CD4-positive, alpha-beta memory T cell (primary cell): ENCODE measurements at regions not wholly inside any gene's neighbourhood (a gene's known extent, or its start where the extent isn't known, plus 50 kb on each side); places are given as distances from the start of the nearest gene placed in this dataset.
"Not testable (repeated sequence)": the region's sequence is repeated elsewhere in the genome, so short reads cannot be mapped to it uniquely, and the experiment has no call there.

Experiments used
- CTCF ChIA-PET: fragments of 350-600 bp; sonication (Branson Sonifier 250); formaldehyde crosslinking; loops from one replicate; lab custom pipeline; 2021; ENCODE audit warnings: inconsistent platforms; ENCODE audit not compliant: partially characterized antibody; lab: Charles Lee
- POLR2A ChIA-PET: fragments of 350-600 bp; sonication (Branson Sonifier 250); formaldehyde crosslinking; loops from one replicate; lab custom pipeline; 2021; ENCODE audit not compliant: partially characterized antibody; lab: Charles Lee
- DNase-seq, 5 donors: peaks; one replicate each; pipeline versions ENCODE4 v3.0.0 to v3.0.0-alpha.2; 2020 to 2022; ENCODE audit warnings: mixed read lengths in 1 of 5
- H3K27ac ChIP-seq: one replicate; pipeline ENCODE4 v1.7.0; 2013; ENCODE audit warnings: low read depth, low read length
- H3K27me3 ChIP-seq: 2 replicates; pipeline ENCODE4 v1.7.0; 2013; ENCODE audit warnings: mild to moderate bottlenecking, low read length, moderate library complexity; ENCODE audit not compliant: insufficient read depth
- H3K36me3 ChIP-seq: 2 replicates; pipeline ENCODE4 v1.7.0; 2013; ENCODE audit warnings: mild to moderate bottlenecking, low read length, moderate library complexity; ENCODE audit not compliant: insufficient read depth
- H3K4me1 ChIP-seq: 2 replicates; pipeline ENCODE4 v1.7.0; 2013; ENCODE audit warnings: mild to moderate bottlenecking, low read length, moderate library complexity; ENCODE audit not compliant: insufficient read depth
- H3K4me3 ChIP-seq, 2 donors: one replicate each; pipeline ENCODE4 v1.7.0; 2013; ENCODE audit warnings: low read length in 2 of 2, mild to moderate bottlenecking in 1 of 2
- H3K9me3 ChIP-seq, 2 donors: one replicate each; pipeline ENCODE4 v1.7.0; 2013; ENCODE audit warnings: low read length in 2 of 2, control low read depth in 1 of 2; ENCODE audit not compliant: control insufficient read depth in 1 of 2
- H3K27ac Mint-ChIP-seq, 7 donors: one replicate each; pipeline ENCODE4 v1.8.0; 2020 to 2021; ENCODE audit warnings: mixed read lengths in 7 of 7, mild to moderate bottlenecking in 6 of 7, inconsistent platforms in 3 of 7, moderate library complexity in 3 of 7
- H3K27me3 Mint-ChIP-seq, 2 donors: one replicate each; pipeline ENCODE4 v1.8.0; 2020 to 2021; ENCODE audit warnings: mixed read lengths in 2 of 2
- H3K36me3 Mint-ChIP-seq, 2 donors: one replicate each; pipeline ENCODE4 v1.8.0; 2020 to 2021; ENCODE audit warnings: mixed read lengths in 2 of 2, inconsistent platforms in 1 of 2, mild to moderate bottlenecking in 1 of 2
- H3K4me1 Mint-ChIP-seq, 4 donors: one replicate each; pipeline ENCODE4 v1.8.0; 2020 to 2021; ENCODE audit warnings: mixed read lengths in 4 of 4, mild to moderate bottlenecking in 1 of 4
- H3K4me3 Mint-ChIP-seq, 8 donors: one replicate each; pipeline ENCODE4 v1.8.0; 2020 to 2021; ENCODE audit warnings: mixed read lengths in 8 of 8, mild to moderate bottlenecking in 7 of 8, moderate library complexity in 6 of 8, inconsistent platforms in 3 of 8
- H3K9me3 Mint-ChIP-seq, 8 donors: one replicate each; pipeline ENCODE4 v1.8.0; 2020 to 2021; ENCODE audit warnings: mixed read lengths in 8 of 8, mild to moderate bottlenecking in 5 of 8, inconsistent platforms in 3 of 8, moderate library complexity in 1 of 8
- intact Hi-C: fragments of 100-400 bp; cut with micrococcal nuclease; formaldehyde crosslinking; loops from one replicate; pipeline ENCODE4 v1.15.1; 2023

- H3K9me3 Mint-ChIP-seq, H3K27ac Mint-ChIP-seq, H3K9me3 ChIP-seq, H3K36me3 Mint-ChIP-seq, POLR2A ChIA-PET, H3K27ac ChIP-seq, DNase-seq, H3K4me3 Mint-ChIP-seq, CTCF ChIA-PET, H3K27me3 Mint-ChIP-seq, H3K4me1 Mint-ChIP-seq, H3K4me3 ChIP-seq, H3K4me1 ChIP-seq, H3K36me3 ChIP-seq, intact Hi-C loops, H3K27me3 ChIP-seq: not testable (repeated sequence)
Observed at GRCh38 chr7:56993779-56994178, 138.5 kb downstream of the ZNF479 start.

GRCh38 chr7:56957737-56958408 is 174.4 kb downstream of the ZNF479 start:
- H3K27ac Mint-ChIP-seq, H3K27me3 Mint-ChIP-seq, H3K36me3 ChIP-seq, intact Hi-C loops, H3K4me1 Mint-ChIP-seq, H3K9me3 ChIP-seq, H3K27ac ChIP-seq, H3K4me1 ChIP-seq, H3K4me3 ChIP-seq, H3K4me3 Mint-ChIP-seq, POLR2A ChIA-PET, H3K36me3 Mint-ChIP-seq, DNase-seq, CTCF ChIA-PET, H3K27me3 ChIP-seq, H3K9me3 Mint-ChIP-seq: not testable (repeated sequence)

- H3K27me3 Mint-ChIP-seq, H3K4me1 Mint-ChIP-seq, CTCF ChIA-PET, H3K4me3 Mint-ChIP-seq, H3K4me1 ChIP-seq, H3K36me3 ChIP-seq, H3K9me3 ChIP-seq, H3K27me3 ChIP-seq, H3K9me3 Mint-ChIP-seq, H3K4me3 ChIP-seq, H3K27ac Mint-ChIP-seq, H3K36me3 Mint-ChIP-seq, H3K27ac ChIP-seq, intact Hi-C loops, POLR2A ChIA-PET: not testable (repeated sequence)
- DNase-seq = peak in 1 of 5 donors; percentile 16
Observed at GRCh38 chr7:56957086-56957485, 175.2 kb downstream of the ZNF479 start.

GRCh38 chr7:56948390-56949379 is 183.6 kb downstream of the ZNF479 start:
- H3K4me1 Mint-ChIP-seq, H3K36me3 ChIP-seq, H3K27ac ChIP-seq, H3K36me3 Mint-ChIP-seq, intact Hi-C loops, H3K27me3 Mint-ChIP-seq, POLR2A ChIA-PET, H3K4me1 ChIP-seq, CTCF ChIA-PET, H3K27ac Mint-ChIP-seq, H3K4me3 Mint-ChIP-seq, H3K27me3 ChIP-seq, H3K9me3 ChIP-seq, H3K4me3 ChIP-seq, H3K9me3 Mint-ChIP-seq: not testable (repeated sequence)
- peak in 1 of 5 donors; percentile 30 for DNase-seq

- CTCF ChIA-PET, H3K27me3 Mint-ChIP-seq, H3K27me3 ChIP-seq: not testable (repeated sequence)
Observed at GRCh38 chr7:56940050-56940449, 192.2 kb downstream of the ZNF479 start.

GRCh38 chr7:56923892-56924291 is 208.3 kb downstream of the ZNF479 start:
- POLR2A ChIA-PET, H3K27ac ChIP-seq, H3K27ac Mint-ChIP-seq: not testable (repeated sequence)

More at GRCh38 chr7:56940050-56940449, 192.2 kb downstream of the ZNF479 start:
- H3K27ac ChIP-seq, H3K27ac Mint-ChIP-seq, H3K9me3 Mint-ChIP-seq, POLR2A ChIA-PET, H3K9me3 ChIP-seq, H3K4me1 ChIP-seq, H3K4me3 ChIP-seq, intact Hi-C loops, DNase-seq, H3K36me3 ChIP-seq, H3K36me3 Mint-ChIP-seq, H3K4me1 Mint-ChIP-seq, H3K4me3 Mint-ChIP-seq: not testable (repeated sequence)

GRCh38 chr7:56910973-56911372 is 221.3 kb downstream of the ZNF479 start:
- DNase-seq, H3K4me3 ChIP-seq, H3K4me1 ChIP-seq, H3K9me3 Mint-ChIP-seq, H3K36me3 ChIP-seq, intact Hi-C loops, CTCF ChIA-PET, H3K4me1 Mint-ChIP-seq, H3K27me3 Mint-ChIP-seq, H3K4me3 Mint-ChIP-seq, H3K27ac Mint-ChIP-seq, POLR2A ChIA-PET, H3K9me3 ChIP-seq, H3K36me3 Mint-ChIP-seq, H3K27ac ChIP-seq, H3K27me3 ChIP-seq: not testable (repeated sequence)

More at GRCh38 chr7:56923892-56924291, 208.3 kb downstream of the ZNF479 start:
- H3K9me3 ChIP-seq, H3K36me3 Mint-ChIP-seq, H3K4me1 ChIP-seq, H3K4me3 ChIP-seq, DNase-seq, H3K4me3 Mint-ChIP-seq, intact Hi-C loops, H3K4me1 Mint-ChIP-seq, CTCF ChIA-PET, H3K27me3 Mint-ChIP-seq, H3K27me3 ChIP-seq, H3K36me3 ChIP-seq, H3K9me3 Mint-ChIP-seq: not testable (repeated sequence)
